ENCODE measurements at regions not wholly inside any gene's neighbourhood (a gene's known extent, or its start where the extent isn't known, plus 50 kb on each side); places are given as distances from the start of the nearest gene placed in this dataset.
A peak's percentile ranks its signal among the peaks of the same experiment; 100 is the strongest.

- no peak overlapping the region for H3K27ac ChIP-seq (ENCODE audit: insufficient read depth, low read depth, low read length)
- no peaks in the 10 kb centered on the region for H3K36me3 ChIP-seq (ENCODE audit: control insufficient read depth in 2 of 2, extremely low read depth in 1 of 2, insufficient read depth in 2 of 2, low read length in 2 of 2)
- intact Hi-C loops (cut with micrococcal nuclease) (no loop called here), dilution Hi-C loops (cut with MboI; ENCODE audit: extremely low pct_ligation_motif_present, low sequenced_read_pairs) (no loop called here)
- BruUV-seq (replicated peaks) = no TSS peak
- H3K9ac ChIP-seq (replicated peaks; ENCODE audit: extremely low read depth, insufficient read depth, low read length) = no peak overlapping the region
- ChIA-PET CTCF (interaction anchor here (0.6 to 2.3 kb wide), 3 partner anchors 9 to 40 kb away, joined by 3 to 11 read pairs (median 4); no protein-coding TSS in a partner anchor), POLR2A (no interaction called here)
- H3K4me2 ChIP-seq (ENCODE audit: insufficient read depth, low read length) = no peak overlapping the region
- H3K4me3 ChIP-seq (replicated peaks in 1 of 3; ENCODE audit: insufficient read depth in 1 of 3, low read depth in 1 of 3, low read length in 3 of 3) = no peak overlapping the region
- no peaks in the 10 kb centered on the region for H3K27me3 ChIP-seq (ENCODE audit: control insufficient read depth in 2 of 2, insufficient read depth in 2 of 2, low read length in 2 of 2)
- no peak overlapping the region for H2AFZ ChIP-seq (ENCODE audit: low read depth, low read length)
- DNase-seq (ENCODE audit: low read depth, low spot score) (peak; percentile 92), FAIRE-seq (peak; percentile 63)
- no peaks in the 10 kb centered on the region for H3K79me2 ChIP-seq (ENCODE audit: control insufficient read depth, insufficient read depth, low read length)
- H4K20me1 ChIP-seq (replicated peaks; ENCODE audit: control insufficient read depth, extremely low read depth, insufficient read depth, low read length) = no peaks in the 10 kb centered on the region
- no peaks in the 10 kb centered on the region for H3K9me1 ChIP-seq (replicated peaks; ENCODE audit: control insufficient read depth, extremely low read depth, insufficient read depth, low read length)
- no peaks in the 10 kb centered on the region for H3K4me1 ChIP-seq (ENCODE audit: control insufficient read depth, extremely low read depth, insufficient read depth, low read length)
- TF ChIP-seq MAX (IDR thresholded peaks at IDR 0.05; ENCODE audit: insufficient read depth, insufficient read length) (peak; percentile 48), FOS (IDR thresholded peaks at IDR 0.05; ENCODE audit: borderline replicate concordance, insufficient read depth, low read length) (no peak)
- no peaks in the 10 kb centered on the region for H3K9me3 ChIP-seq (replicated peaks; ENCODE audit: control insufficient read depth, insufficient read depth, low read length)
Observed at GRCh38 chr11:126113515-126113957, 50.9 kb upstream of the CDON start.

DNA sequence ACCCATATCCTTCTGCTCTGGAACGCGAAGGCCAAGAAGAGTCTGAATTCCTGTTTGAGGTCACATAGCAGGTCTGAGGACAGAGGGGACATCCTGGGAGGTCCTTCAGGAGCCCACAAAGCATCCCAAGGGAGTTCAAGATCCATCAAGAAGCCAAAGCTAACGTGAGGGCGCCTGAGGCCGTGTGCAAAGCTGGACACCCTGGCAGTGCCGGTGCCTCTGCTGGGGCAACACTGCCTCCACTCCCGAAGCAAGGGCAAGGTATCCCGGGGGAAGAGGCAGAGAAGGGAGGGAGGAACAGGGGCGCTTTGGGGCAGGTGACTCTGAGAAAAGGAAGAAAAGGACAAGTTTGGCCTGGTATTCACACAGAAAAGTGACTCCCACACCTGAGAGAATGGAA is 50.3 kb upstream of the CDON start:
- no peaks in the 10 kb centered on the region for H3K27me3 ChIP-seq (ENCODE audit: control insufficient read depth in 2 of 2, insufficient read depth in 2 of 2, low read length in 2 of 2)
- H3K4me1 ChIP-seq (ENCODE audit: control insufficient read depth, extremely low read depth, insufficient read depth, low read length) = no peaks in the 10 kb centered on the region
- FAIRE-seq (no peak), DNase-seq (ENCODE audit: low read depth, low spot score) (no peak)
- H3K9me1 ChIP-seq (replicated peaks; ENCODE audit: control insufficient read depth, extremely low read depth, insufficient read depth, low read length) = no peaks in the 10 kb centered on the region
- POLR2A ChIA-PET = no interaction called here
- H3K36me3 ChIP-seq (ENCODE audit: control insufficient read depth in 2 of 2, extremely low read depth in 1 of 2, insufficient read depth in 2 of 2, low read length in 2 of 2) = no peaks in the 10 kb centered on the region
- no peaks in the 10 kb centered on the region for H3K79me2 ChIP-seq (ENCODE audit: control insufficient read depth, insufficient read depth, low read length)
- TF ChIP-seq GATA2 (IDR thresholded peaks at IDR 0.05; ENCODE audit: insufficient read depth, insufficient read length, low read depth, low read length) = no peak
- no peaks in the 10 kb centered on the region for H4K20me1 ChIP-seq (replicated peaks; ENCODE audit: control insufficient read depth, extremely low read depth, insufficient read depth, low read length)
- CTCF ChIA-PET = interaction anchor here (0.8 kb wide), 1 partner anchor 42 kb away, joined by 3 read pairs; no protein-coding TSS in a partner anchor
- H3K4me3 ChIP-seq (replicated peaks in 1 of 3; ENCODE audit: insufficient read depth in 1 of 3, low read depth in 1 of 3, low read length in 3 of 3) = no peak overlapping the region
- intact Hi-C loops (cut with micrococcal nuclease) = no loop called here
- H2AFZ ChIP-seq (ENCODE audit: low read depth, low read length) = no peak overlapping the region
- no peak overlapping the region for H3K27ac ChIP-seq (ENCODE audit: insufficient read depth, low read depth, low read length)
- dilution Hi-C loops (cut with MboI; ENCODE audit: extremely low pct_ligation_motif_present, low sequenced_read_pairs) = no loop called here
- H3K9me3 ChIP-seq (replicated peaks; ENCODE audit: control insufficient read depth, insufficient read depth, low read length) = no peaks in the 10 kb centered on the region
- BruUV-seq (replicated peaks) = no TSS peak
- no peak overlapping the region for H3K4me2 ChIP-seq (ENCODE audit: insufficient read depth, low read length)
- H3K9ac ChIP-seq (replicated peaks; ENCODE audit: extremely low read depth, insufficient read depth, low read length) = no peak overlapping the region
